Renal cortical epithelial cell (primary cell): ENCODE measurements at regions not wholly inside any gene's neighbourhood (a gene's known extent, or its start where the extent isn't known, plus 50 kb on each side); places are given as distances from the start of the nearest gene placed in this dataset.
"Not testable (repeated sequence)": the region's sequence is repeated elsewhere in the genome, so short reads cannot be mapped to it uniquely, and the experiment has no call there.

Experiments
- DNase-seq: peaks from one replicate; pipeline ENCODE4 v3.0.0-alpha.2; 2011; ENCODE audit warnings: low read depth

DNA sequence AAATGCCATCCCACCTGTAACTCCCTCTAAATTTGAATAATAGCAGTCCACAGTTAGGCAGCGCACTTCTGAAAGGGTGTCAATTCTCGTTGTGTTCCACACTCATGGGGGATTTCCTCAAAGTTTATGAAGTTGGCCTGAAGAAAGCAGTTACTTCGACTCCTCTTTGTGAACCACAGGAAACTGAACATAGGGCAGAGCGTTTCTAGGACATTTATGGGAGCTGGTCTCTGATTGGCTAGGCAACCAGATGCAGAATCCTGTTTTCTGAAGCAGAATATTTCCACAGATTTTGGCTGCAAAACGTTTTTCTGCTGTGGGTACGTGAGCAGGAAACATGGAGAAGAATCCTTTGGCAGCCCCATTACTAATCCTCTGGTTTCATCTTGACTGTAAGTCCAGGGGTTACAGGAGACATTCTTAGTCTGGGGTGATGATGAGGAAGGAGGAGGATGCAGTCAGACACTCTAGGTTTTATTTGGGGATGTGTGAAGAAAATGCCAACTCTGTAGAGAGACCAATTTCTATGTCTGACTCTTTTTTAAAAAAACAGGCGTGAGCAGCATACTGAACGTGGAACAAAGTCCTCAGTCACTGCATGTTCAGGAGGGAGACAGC lies 431.5 kb upstream of the OR4E1 start:
- no peak for DNase-seq

DNA sequence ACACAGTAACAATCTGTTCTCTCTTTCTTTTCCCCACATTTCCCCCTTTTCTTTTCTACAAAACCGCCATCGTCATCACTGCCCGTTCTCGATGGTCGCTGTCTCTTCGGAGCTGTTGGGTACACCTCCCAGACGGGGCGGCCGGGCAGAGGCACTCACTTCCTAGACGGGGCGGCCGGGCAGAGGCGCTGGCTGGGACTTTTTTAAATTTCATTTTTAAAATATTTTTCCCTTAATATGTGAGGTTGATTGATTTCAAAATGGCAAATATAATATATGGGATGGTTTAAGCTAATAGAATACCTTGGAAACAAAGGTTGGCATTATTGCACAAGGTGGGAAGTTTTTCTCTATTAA lies 427.1 kb upstream of the OR4E1 start:
- DNase-seq = not testable (repeated sequence)

DNA sequence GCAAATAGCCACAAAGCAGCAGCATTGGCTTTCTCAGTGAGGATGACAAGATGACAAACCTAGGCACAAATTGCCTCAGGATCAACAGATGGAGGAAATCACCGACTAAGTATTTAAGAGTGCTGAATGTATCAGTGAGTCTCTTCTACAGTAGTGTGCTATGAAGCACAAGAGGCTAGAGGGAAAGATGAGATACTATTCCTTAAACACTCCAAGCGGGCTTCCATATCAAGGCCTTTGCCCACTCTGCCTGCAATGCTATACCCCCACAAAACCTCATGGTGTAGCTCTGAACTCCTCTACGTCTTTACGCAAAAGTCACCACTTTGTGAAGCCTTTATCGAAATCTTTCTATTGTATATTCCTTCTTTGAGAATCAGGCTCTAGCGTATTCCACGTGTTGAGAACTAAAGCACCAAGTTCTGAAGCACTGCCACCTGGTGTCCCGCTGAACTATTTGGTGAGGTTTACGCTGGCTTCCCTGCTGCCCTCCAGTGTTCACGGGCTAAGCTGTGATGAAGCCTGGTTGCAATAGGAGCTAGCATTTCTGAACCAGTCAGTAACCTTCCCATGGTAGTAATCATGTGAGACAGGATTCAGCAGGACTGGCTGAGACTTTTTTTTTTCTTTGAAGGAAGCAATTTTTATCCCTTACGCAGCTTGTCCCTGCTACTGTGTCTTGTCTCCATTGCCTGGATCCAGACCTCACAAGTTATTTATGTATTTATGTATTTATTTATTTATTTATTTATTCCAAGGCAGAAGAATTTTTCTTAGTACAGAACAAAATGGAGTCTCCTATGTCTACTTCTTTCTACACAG lies 426.5 kb upstream of the OR4E1 start:
- peak; percentile 76 for DNase-seq

DNA sequence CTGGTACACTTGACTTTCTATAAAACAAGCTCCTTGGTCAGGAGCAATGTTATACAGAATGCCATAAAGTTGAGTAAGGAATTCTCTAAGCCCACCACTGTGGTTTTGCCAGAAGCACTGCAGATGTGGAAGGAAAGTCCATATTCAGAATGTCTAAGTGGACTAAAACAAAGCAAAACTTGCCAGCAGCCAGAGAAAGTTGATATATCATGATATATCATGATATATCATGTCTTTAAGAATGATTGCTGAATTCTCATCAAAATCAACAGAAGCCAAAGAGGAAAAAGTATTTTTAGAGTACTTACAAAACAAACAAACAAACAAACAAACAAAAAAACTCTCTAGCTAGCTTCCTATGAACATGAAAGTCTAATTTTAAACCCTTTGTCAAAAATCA lies 424.8 kb upstream of the OR4E1 start:
- no peak for DNase-seq

DNA sequence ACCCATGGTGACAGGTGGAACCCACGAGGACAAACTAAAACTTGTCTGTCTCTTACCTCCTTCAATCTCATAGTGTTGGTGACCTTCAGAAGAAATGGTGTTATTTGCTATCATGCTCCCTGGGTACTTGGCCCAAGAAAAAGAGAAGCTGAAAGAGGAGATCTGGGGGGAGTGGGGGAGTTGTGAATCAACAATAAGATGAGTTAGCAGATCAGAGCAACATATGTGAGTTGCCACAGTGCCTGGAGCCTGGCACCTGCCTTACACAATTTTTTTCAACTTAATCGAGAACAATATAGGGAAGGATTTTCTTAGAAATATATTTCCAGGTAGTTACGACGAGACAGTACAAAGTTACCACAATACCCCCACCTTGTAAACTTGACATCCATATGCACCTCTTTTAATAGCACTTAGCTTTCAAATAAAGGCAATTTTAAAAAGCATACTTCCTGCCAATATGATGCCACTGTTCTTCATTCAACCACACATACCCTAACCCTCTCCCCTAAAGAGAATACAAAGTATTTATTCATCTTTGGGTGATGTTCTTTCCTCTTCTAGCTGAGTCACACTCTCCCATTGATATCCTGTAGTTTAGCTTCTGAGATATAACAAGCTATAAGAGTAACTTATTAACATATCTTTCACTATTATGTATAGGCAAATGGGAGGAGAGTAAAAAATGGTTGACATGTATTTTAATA lies 424.1 kb upstream of the OR4E1 start:
- DNase-seq = no peak

DNA sequence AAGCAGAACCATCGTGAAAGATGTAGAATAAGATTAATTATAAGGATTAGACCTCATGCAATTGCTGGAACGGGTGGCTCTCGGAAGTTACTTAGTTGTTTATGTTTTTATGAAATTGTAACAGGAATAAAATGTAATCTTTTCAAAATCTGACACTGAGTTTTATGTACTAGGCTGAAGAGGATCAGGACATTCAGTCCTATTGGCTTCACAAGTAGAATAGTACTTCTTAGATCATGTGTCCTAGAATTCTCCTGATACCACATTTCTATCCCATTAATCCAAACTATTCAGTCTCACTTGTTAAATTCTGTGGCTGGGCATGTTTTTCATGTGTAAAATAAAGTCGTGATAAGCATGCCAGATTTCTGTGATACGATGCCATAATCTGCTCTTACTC lies 423.5 kb upstream of the OR4E1 start:
- no peak for DNase-seq

DNA sequence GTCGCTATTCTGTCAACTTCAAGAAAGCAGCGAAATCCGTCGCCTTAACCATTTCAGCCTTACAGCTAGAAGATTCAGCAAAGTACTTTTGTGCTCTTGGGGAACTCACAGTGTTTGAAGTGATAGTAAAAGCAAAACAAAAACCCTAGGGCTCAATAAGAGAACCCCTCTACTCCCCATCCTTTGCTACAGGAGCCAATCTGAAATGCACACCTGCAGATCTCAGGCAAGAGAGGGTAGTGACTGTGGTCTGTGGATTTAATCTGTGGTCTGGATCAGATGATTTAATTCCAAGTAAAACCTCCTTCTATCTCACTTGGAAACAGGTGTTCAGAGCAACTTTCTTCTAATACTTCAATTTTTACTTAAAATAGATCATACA lies 422.9 kb upstream of the OR4E1 start:
- DNase-seq = no peak

DNA sequence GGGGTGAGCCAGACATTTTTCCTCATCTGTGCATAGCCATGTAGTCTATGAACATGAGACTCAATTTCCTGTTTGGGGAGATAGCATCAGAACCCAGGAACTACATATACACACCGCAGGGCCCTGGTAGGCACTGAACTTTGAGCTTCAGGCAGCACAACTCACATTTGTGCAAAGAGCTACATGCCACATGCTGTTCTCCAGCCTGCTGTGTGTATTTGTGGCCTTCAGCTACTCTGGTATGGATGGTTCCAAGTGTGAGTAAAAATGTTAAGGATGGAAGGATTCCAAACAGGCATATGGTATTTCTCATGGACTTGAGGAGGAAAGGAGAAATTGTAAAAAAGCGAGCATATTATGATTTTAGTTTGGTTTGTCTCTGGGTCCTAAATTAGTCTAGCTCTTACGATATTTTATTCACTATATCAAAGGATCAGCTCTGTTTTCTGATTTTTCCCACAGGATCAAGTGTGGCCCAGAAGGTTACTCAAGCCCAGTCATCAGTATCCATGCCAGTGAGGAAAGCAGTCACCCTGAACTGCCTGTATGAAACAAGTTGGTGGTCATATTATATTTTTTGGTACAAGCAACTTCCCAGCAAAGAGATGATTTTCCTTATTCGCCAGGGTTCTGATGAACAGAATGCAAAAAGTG lies 422.4 kb upstream of the OR4E1 start:
- DNase-seq = no peak

DNA sequence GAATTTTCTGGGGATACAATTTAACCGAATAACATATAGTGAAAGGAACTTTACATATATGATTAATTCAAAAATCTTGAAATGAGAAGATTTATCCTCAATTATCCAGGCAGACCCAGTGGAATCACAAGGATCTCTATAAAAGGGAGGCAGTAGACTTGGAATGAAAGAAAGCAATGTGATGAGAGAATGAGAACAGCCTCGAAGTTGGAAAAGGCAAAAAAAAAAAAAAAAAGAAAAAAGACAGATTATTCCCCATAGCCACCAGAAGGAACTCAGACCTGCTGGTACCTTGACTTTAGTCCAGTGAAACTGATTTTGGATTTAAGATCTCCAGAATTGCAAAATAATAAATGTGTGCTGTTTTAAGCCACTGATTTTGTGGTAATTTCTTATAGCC lies 416.3 kb upstream of the OR4E1 start:
- no peak for DNase-seq

DNA sequence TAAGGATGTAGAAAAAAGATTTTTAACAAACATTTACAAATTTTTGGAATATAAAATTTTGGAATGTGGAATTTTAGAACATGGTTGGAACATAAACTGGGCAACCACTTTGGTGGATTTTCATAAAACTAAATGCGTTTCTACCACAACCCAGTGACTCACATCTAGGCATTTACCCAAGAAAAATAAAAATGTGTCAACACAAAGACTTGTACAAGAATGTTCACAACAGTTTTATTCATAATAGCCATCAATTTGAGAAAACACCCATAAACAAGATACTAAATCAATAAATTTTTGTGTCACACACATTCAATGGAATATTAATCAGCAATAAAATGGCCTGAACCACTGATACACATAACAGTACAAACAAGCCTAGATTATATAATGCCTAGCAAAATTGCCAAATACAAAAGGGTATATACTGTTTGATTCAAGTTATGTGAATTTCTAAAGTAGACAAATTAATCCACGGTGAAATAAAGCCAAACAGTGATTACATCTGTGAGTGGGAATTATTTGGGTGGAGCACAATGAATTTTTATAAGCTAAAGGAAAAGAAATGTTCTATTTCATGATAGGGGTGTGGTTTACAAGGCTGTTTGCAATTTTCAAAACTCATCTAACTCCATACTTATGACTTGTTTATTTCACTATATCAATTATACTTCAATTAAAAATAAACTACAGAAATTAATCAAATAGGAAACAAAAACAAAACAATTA lies 415.2 kb upstream of the OR4E1 start:
- peak; percentile 51 for DNase-seq

DNA sequence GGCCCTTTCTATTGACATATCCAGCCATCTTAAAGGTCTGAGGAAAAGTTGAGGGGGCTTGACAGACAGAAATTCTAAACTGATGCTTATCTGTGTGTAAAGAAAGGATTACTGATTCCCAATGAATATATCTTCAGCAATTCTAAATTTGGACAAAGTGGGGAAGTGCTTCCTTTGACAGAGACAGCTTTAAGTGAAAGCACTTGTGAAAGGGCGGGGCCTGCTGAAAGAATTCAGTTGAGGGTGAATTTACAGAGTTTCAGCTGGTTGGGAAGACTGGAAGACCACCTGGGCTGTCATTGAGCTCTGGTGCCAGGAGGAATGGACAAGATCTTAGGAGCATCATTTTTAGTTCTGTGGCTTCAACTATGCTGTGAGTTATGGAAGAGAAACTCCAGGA lies 412.5 kb upstream of the OR4E1 start:
- DNase-seq = no peak

DNA sequence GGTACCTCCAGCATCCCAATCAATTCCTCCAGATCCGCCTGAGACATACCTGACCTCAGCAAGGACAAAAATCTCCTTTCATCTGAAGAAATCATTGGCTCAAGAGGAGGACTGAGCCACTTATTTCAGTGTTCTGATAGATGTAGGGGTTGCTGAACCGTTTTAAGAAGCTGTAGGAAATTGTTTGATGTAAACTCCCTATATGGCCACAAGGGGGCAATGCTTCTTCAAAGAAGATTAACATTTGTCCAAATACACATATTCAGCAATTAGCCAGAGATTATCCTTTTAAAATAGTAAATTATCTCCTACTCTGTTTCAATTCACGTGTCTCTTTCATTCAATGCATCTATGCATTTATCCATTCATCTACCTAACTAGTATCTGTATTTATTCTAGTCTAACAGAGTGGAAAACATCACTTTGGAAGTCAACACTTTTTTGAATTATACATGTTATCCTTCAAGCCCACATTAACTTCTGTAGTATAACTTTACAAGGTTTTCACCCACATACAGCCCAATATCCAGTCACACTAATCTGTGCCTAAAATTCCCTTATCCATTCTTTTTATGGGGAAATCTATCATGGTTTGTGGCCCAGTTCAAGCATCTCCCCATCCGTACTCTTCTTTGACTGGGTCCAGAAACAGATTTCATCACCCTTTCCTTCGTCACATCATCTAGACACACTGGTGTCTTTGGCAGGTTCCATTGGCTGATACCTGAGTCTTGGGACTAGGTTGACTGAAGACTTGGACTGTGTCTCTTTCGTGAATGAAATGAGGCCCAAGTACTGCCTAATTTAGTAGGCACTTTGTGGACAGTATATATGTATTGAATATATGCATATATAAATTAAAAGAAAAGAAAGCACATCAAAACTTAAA lies 411.0 kb upstream of the OR4E1 start:
- DNase-seq = peak; percentile 67

DNA sequence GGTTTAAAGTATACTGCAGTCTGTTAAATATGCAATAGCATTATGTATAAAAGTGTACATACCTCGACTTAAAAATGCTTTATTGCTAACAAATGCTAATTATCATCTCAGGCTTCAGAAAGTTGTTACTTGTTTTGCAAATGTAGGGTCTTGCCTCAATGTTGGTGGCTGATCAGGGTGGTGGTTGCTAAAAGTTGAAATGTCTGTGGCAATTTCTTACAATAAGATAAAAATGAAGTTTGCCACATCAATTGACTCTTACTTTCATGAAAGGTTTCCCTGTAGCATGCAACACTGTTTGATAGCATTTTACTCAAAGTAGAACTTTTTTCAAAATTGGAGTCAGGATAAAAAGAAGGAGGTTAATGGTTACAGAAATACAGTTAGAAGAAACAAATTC lies 407.7 kb upstream of the OR4E1 start:
- DNase-seq = no peak

DNA sequence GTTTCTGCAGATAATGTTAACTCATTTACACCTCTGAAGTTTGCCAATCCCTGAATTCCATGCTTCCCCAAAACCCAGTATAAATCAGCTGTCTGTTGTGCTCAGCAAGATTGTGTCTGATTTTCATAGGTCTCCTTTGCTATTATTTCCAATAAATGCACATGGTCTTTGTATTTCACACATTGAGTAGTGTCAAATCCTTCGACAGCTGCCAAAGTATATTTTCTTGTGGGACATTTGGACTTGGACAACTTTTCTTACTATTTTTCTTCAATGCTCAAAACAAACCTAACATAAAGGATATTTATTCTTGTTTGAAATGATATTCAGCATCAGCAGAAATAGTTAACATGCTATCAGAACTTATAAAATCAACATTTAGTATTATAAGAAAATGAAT lies 406.1 kb upstream of the OR4E1 start:
- DNase-seq = no peak

DNA sequence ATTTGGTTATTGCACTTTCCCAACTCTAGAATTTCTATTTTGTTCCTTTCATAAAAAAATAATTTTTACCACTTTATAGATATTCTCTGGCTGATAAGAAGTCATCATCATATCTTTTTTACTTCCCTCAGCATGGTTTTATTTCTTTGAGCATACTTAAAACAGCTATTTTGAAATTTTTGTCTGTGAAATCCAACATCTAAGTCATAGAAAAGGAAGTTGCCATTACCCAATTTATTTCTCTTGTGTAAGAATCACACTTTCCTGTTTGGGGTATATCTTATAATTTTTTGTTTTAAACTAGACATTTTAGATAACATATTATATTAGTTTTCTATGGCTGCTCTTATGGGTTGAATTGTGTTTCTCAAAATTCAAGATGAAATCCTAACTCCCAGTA lies 400.2 kb upstream of the OR4E1 start:
- DNase-seq = no peak

DNA sequence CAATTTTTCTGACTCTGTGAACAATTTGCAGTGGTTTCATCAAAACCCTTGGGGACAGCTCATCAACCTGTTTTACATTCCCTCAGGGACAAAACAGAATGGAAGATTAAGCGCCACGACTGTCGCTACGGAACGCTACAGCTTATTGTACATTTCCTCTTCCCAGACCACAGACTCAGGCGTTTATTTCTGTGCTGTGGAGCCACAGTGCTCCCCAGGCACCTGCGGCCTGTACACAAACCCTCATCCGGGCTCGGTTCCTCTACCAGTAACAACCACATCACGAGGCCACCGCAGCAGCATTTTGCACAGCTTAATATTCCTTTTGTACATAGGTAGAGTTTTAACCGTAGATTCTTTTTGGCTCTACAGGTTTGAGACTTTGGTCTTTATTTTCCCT lies 397.4 kb upstream of the OR4E1 start:
- DNase-seq = no peak

DNA sequence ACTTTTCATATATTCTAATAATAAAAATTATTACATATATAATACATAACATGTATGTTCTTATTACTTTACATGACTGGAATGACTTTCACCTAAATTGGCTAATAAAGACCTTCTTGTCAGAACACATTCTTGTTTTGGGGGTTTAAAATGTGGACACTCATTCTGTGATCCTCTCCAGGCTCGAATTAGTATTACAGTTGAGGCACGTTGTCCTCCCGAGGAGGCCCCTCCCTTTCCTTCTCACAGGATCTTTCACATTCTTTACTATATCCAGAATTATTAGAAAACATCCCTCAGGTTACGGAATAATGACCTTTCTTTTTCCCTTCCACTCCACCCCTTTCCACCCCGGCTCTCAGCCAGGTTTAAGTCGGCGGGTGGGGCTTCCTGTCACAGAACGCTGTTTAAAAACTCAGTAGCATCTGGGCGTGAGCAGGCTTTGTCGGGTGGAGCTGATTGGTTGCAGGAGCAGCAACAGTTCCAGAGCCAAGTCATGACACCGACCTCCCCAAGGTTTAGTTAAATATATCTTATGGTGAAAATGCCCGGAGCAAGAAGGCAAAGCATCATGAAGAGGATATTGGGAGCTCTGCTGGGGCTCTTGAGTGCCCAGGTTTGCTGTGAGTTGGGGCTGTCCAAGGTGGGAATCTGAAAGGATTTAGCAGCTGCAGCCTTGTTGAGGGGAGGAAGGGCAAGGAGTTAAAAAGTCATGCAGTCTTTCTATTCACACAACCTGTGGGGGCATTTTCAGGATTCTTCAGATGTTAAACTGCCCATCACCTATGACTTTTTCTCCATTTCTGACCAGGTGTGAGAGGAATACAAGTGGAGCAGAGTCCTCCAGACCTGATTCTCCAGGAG lies 396.7 kb upstream of the OR4E1 start:
- DNase-seq = no peak

DNA sequence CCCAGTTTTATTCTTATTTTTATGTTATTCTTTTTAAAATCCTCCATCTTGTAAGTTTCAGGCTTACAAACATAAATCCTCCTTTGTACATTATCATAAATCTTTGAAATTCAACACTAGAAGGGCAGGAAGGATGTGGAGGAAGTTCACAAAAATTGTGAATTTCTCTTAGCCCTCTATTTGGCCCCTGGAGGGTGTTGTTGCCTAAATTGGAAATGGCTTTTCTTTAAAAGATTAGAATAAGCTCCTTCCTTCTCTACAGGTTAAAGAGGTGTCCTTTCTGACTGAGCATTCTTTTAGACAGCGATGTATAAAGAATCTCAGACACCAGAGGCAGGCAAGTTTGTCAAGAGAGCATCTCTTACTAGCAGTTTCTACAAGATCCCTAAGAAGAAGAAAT lies 391.7 kb upstream of the OR4E1 start:
- no peak for DNase-seq

DNA sequence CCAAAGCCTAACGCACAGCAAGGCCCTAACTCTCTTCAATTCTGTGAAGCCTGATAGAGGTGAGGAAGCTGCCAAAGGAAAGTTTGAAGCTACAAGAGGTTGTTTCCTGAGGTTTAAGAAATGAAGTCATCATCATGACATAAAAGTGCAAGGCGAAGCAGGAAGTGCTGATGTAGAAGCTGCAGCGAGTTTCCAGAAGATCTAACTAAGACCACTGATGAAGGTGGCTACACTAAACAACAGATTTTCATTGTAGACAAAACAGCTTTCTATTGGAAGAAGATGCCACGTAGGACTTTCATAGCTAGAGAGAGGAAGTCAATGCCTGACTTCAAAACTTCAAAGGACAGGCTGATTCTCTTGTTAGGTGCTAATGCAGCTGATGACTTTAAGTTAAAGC lies 385.6 kb upstream of the OR4E1 start:
- no peak for DNase-seq

DNA sequence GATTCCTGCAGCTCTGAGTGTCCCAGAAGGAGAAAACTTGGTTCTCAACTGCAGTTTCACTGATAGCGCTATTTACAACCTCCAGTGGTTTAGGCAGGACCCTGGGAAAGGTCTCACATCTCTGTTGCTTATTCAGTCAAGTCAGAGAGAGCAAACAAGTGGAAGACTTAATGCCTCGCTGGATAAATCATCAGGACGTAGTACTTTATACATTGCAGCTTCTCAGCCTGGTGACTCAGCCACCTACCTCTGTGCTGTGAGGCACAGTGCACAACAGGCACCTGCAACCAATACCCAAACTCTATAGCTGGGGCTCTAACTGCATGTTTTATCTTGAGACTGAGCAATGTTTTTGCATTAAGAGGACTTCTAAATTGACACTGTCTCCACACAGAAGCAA lies 379.2 kb upstream of the OR4E1 start:
- DNase-seq = peak; percentile 19
